ENCODE measurements at regions not wholly inside any gene's neighbourhood (a gene's known extent, or its start where the extent isn't known, plus 50 kb on each side); places are given as distances from the start of the nearest gene placed in this dataset.

DNA sequence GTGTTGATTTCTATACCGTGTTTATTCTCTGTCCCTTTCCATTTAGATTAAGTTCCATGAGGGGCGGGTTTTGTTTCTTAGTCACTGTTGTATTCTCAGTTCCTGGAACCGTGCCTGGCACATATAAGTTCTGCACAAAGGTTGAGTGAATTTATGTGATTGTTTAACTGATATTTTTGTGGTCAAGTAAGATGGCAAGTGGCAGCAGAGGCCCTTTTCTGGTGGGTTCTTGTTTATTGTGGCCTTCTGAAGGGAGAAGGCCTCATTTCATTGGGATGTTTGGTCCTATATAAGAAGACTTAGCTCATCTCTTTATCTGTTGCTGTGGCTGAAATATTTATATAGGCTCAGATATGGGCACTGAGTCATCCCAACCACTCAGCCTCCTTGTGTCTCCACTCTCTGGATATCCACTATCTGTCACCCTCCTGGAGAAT, 262.5 kb downstream of the PSAT1 start:
- TF ChIP-seq CTCF (IDR thresholded peaks at IDR 0.05) (no peak), POLR2A (IDR thresholded peaks at IDR 0.05) (no peak)

Data from testis (tissue), 2 donors.